ENCODE measurements at regions not wholly inside any gene's neighbourhood (a gene's known extent, or its start where the extent isn't known, plus 50 kb on each side); places are given as distances from the start of the nearest gene placed in this dataset.

DNA sequence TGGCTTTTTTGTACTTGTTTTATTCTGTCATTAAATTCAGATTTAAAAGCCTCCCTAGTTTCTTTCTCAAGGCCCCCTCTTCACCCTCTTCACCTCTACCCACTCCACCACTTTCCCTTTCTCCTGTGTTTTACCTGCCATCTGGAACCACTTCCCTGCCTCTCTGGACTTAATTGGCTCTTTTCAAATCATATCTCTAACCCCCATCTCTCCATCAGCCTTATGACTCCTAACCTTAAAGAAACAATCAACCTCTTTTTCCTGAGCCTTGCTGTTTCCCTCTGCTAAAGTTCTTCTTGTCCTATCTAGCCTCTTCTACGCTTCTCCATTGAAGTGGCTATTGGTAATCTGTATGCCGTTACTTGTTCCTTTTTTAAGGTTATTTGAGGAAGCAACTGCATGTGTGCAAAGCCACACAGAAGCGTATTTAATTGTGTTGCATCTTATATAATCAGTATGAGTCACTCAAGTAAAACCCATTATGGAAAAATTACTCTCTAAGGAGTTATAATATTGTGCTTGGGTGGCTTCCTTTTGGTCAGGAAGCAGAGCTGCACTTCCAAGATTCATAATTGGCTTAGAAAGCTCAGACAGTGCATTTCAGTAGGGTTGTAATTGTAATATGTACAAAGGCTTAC, 653.6 kb upstream of the ITGA1 start:
- TF ChIP-seq, protein P1, sequence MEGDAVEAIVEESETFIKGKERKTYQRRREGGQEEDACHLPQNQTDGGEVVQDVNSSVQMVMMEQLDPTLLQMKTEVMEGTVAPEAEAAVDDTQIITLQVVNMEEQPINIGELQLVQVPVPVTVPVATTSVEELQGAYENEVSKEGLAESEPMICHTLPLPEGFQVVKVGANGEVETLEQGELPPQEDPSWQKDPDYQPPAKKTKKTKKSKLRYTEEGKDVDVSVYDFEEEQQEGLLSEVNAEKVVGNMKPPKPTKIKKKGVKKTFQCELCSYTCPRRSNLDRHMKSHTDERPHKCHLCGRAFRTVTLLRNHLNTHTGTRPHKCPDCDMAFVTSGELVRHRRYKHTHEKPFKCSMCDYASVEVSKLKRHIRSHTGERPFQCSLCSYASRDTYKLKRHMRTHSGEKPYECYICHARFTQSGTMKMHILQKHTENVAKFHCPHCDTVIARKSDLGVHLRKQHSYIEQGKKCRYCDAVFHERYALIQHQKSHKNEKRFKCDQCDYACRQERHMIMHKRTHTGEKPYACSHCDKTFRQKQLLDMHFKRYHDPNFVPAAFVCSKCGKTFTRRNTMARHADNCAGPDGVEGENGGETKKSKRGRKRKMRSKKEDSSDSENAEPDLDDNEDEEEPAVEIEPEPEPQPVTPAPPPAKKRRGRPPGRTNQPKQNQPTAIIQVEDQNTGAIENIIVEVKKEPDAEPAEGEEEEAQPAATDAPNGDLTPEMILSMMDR (IDR thresholded peaks at IDR 0.05; ENCODE audit: insufficient read depth, low read depth, low read length), result no peak
- no peak for TF ChIP-seq EZH2 (IDR thresholded peaks at IDR 0.05; ENCODE audit: insufficient read depth, low read length)

All from astrocyte (in vitro differentiated cells and primary cell).